K562 (cell line): ENCODE measurements at regions not wholly inside any gene's neighbourhood (a gene's known extent, or its start where the extent isn't known, plus 50 kb on each side); places are given as distances from the start of the nearest gene placed in this dataset.

Experiments
- ATAC-seq: fragments of 200-7000 bp; cut with Tn5 transposase; 3 replicates; pipeline ENCODE4 v1.9.1; 2020; ENCODE audit warnings: moderate library complexity
- BruUV-seq: library from RNA; stranded (reverse); fragments of 400-500 nt; replicated peaks from 2 replicates; lab custom pipeline; 2021; lab: Mats Ljungman, UMichigan
- CTCF ChIA-PET: fragments of 300-600 bp; formaldehyde crosslinking; extraction: SDS; loops from one replicate; lab custom pipeline; 2021; ENCODE audit warnings: low intra/inter-chr PET ratio; lab: Yijun Ruan, JAX
- POLR2A ChIA-PET: fragments of 300-600, 350-650 bp; sonication (Branson Sonifier 250); formaldehyde crosslinking; extraction: SDS; loops from one replicate; lab custom pipeline; 2021; ENCODE audit warnings: antibody characterized with exemption, inconsistent platforms; lab: Yijun Ruan, JAX
- DNase-seq, 4 experiments: peaks; one replicate each; pipeline versions ENCODE4 v3.0.0 to v3.0.0-alpha.2; 2011 to 2018; ENCODE audit warnings: low spot score in 3 of 4, mixed read lengths in 3 of 4; ENCODE audit errors: extremely low read depth in 1 of 4
- FAIRE-seq: peaks from 2 replicates; lab custom pipeline; 2011; peaks lifted over from hg19 to GRCh38; lab: Jason Lieb, UNC
- H2AFZ ChIP-seq: 2 replicates; pipeline ENCODE4 v1.6.0; 2011; ENCODE audit warnings: low read depth, low read length, control low read depth, inconsistent platforms
- H3K27ac ChIP-seq: fragments of 200-600 bp; 3 replicates; pipeline ENCODE4 v1.8.0; 2011; ENCODE audit warnings: low read depth, mild to moderate bottlenecking, control low read depth, inconsistent platforms, low read length, moderate library complexity, mixed read lengths; ENCODE audit errors: extremely low read depth
- H3K27me3 ChIP-seq, 2 experiments: fragments of 300-600 bp in 1 of 2; 2 replicates in 1 of 2; 3 replicates in 1 of 2; pipeline versions ENCODE4 v1.6.0 to v1.8.0; 2011; ENCODE audit warnings: inconsistent platforms in 2 of 2, low read length in 2 of 2, mild to moderate bottlenecking in 1 of 2, mixed read lengths in 1 of 2, moderate library complexity in 1 of 2; ENCODE audit not compliant: control insufficient read depth in 2 of 2, insufficient read depth in 2 of 2
- H3K36me3 ChIP-seq: fragments of 300-600 bp; 3 replicates; pipeline ENCODE4 v1.8.0; 2011; ENCODE audit warnings: mild to moderate bottlenecking, low read length, inconsistent platforms; ENCODE audit not compliant: control insufficient read depth, insufficient read depth
- H3K4me1 ChIP-seq, 2 experiments: fragments of 200-600 bp in 1 of 2; replicated peaks in 1 of 2; 2 replicates in 1 of 2; 3 replicates in 1 of 2; pipeline versions ENCODE4 v1.5.1 to v1.8.0; 2011; ENCODE audit warnings: inconsistent platforms in 2 of 2, low read length in 2 of 2, mild to moderate bottlenecking in 1 of 2, mixed read lengths in 1 of 2, moderate library complexity in 1 of 2; ENCODE audit not compliant: control insufficient read depth in 2 of 2, insufficient read depth in 2 of 2
- H3K4me2 ChIP-seq: 2 replicates; pipeline ENCODE4 v1.6.1; 2011; ENCODE audit warnings: low read length, control low read depth, inconsistent platforms, mixed read lengths; ENCODE audit not compliant: insufficient read depth
- H3K4me3 ChIP-seq: fragments of 200-600 bp; sonication (generic), shearing (Covaris generic); 2 replicates; pipeline ENCODE4 v1.5.1; 2016; ENCODE audit warnings: control low read depth, inconsistent platforms
- H3K79me2 ChIP-seq: fragments of 200-600 bp; 3 replicates; pipeline ENCODE4 v1.8.0; 2011; ENCODE audit warnings: low read length, inconsistent platforms; ENCODE audit not compliant: control insufficient read depth, insufficient read depth
- H3K9ac ChIP-seq, 2 experiments: 2 replicates each; pipeline versions ENCODE4 v1.6.0 to v1.6.1; 2011; ENCODE audit warnings: low read depth in 2 of 2, low read length in 2 of 2, control low read depth in 1 of 2, inconsistent platforms in 1 of 2, mild to moderate bottlenecking in 1 of 2, mixed read lengths in 1 of 2; ENCODE audit not compliant: insufficient read depth in 1 of 2
- H3K9me1 ChIP-seq: one replicate; pipeline ENCODE4 v1.6.0; 2011; ENCODE audit warnings: inconsistent platforms, mild to moderate bottlenecking, low read length, moderate library complexity; ENCODE audit not compliant: control insufficient read depth, insufficient read depth
- H3K9me3 ChIP-seq: replicated peaks from 2 replicates; pipeline ENCODE4 v1.5.1; 2011; ENCODE audit warnings: low read depth, low read length, inconsistent platforms; ENCODE audit not compliant: control insufficient read depth, insufficient read depth
- H4K20me1 ChIP-seq: replicated peaks from 2 replicates; pipeline ENCODE4 v1.6.1; 2011; ENCODE audit warnings: low read length, inconsistent platforms, mixed read lengths; ENCODE audit not compliant: control insufficient read depth, insufficient read depth
- CBX3 ChIP-seq, 2 experiments: IDR thresholded peaks; 1 replicate in 1 of 2; 2 replicates in 1 of 2; pipeline ENCODE4 v1.6.1; 2012; ENCODE audit warnings: inconsistent platforms in 2 of 2, low read length in 2 of 2, borderline replicate concordance in 1 of 2, control low read depth in 1 of 2
- CREB1 ChIP-seq, 2 experiments: sonication (generic) in 1 of 2; formaldehyde crosslinking in 1 of 2; IDR thresholded peaks; 2 replicates each; pipeline versions ENCODE4 v1.6.1 to v1.8.0; 2012 to 2022; ENCODE audit warnings: inconsistent platforms in 1 of 2, mild to moderate bottlenecking in 1 of 2, missing genetic modification reagents in 1 of 2, moderate library complexity in 1 of 2
- FOXA3 ChIP-seq, 2 experiments: fragments of 450-650 bp in 1 of 2; sonication (generic) in 1 of 2; formaldehyde crosslinking; IDR thresholded peaks in 1 of 2; conservative IDR thresholded peaks in 1 of 2; 2 replicates each; pipeline versions ENCODE4 v1.4.0 to v1.8.0; 2020 to 2022; ENCODE audit warnings: mild to moderate bottlenecking in 2 of 2, missing genetic modification reagents in 1 of 2
- ZNF316 ChIP-seq: fragments of 450-650 bp; IDR thresholded peaks from 2 replicates; pipeline ENCODE4 v1.6.1; 2016
- ZNF699 ChIP-seq: fragments of 250-450 bp; sonication (Bioruptor Pico); IDR thresholded peaks from 2 replicates; pipeline ENCODE4 v1.8.0; 2021; ENCODE audit warnings: mild to moderate bottlenecking, moderate library complexity; ENCODE audit not compliant: insufficient replicate concordance
- ZNF830 ChIP-seq: fragments of 250-450 bp; sonication (Bioruptor Pico); IDR thresholded peaks from 2 replicates; pipeline ENCODE4 v1.5.0; 2021; ENCODE audit warnings: mild to moderate bottlenecking
- WGBS: fragments of 100-300 bp; shearing (Covaris generic); methylation state at CpG from one replicate; pipeline ENCODE4 v1.1.6; 2016; ENCODE audit warnings: low coverage, mixed read lengths; ENCODE audit not compliant: insufficient coverage; ENCODE audit errors: missing lambda C conversion rate; 5-methylcytosine and 5-hydroxymethylcytosine counted together
- in situ Hi-C: fragments of 300-500 bp; cut with MboI; formaldehyde crosslinking; loops from 4 replicates; pipeline ENCODE4 v1.15.0; 2018; ENCODE audit warnings: inconsistent platforms, mixed read lengths
- intact Hi-C: fragments of 100-400 bp; cut with micrococcal nuclease; formaldehyde crosslinking; loops from 2 replicates; pipeline ENCODE4 v1.14.2; 2022
- TF ChIP-seq, protein P1 (sequence below): fragments of 250-450 bp; sonication (Bioruptor Pico); IDR thresholded peaks from 2 replicates; pipeline ENCODE4 v1.5.0; 2021; ENCODE audit warnings: mild to moderate bottlenecking, borderline replicate concordance
- TF ChIP-seq, protein P2 (sequence below), 2 experiments: fragments of 150-350 bp in 1 of 2; IDR thresholded peaks; 2 replicates each; pipeline ENCODE4 v1.6.1; 2012 to 2016; ENCODE audit warnings: low read depth in 2 of 2, low read length in 2 of 2, mild to moderate bottlenecking in 1 of 2, moderate library complexity in 1 of 2
- TF ChIP-seq, protein P3 (sequence below): sonication (generic); formaldehyde crosslinking; IDR thresholded peaks from 2 replicates; pipeline ENCODE4 v1.8.0; 2022; ENCODE audit warnings: mild to moderate bottlenecking, missing genetic modification reagents
- TF ChIP-seq, protein P4 (sequence below): sonication (generic); formaldehyde crosslinking; IDR thresholded peaks from 2 replicates; pipeline ENCODE4 v1.9.0; 2022; ENCODE audit warnings: mild to moderate bottlenecking, missing genetic modification reagents

DNA sequence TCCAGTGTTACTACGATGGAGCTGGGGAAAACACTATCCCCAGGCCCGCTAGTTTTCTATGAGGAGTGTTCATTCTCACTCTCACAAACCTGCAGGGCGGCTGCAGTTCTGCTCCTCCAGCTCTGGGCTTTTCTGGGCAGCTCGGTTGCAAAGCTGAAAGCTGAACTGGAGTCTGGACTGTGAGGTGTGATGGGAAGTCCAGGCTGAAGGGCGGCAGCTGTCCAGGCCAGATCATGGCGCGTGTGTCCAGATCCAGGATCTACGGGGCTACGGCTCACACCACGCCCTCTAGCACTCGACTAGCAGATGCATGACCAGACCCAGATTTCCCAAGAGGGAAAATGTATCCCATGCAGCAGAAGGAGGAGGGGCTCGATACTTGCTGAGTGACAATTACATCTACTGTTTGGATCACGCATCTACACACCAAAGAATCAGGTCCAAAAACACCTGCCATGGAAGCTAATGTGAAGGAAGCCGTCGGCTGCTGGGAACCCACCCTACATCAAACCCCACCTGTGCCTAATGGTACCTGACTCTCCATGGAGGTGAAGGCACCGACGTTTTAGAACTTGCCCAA is 555.0 kb downstream of the BRD1 start:
- DNase-seq (no peak), FAIRE-seq (no peak), ATAC-seq (no peak)
- Histone ChIP-seq H3K4me1 (no peaks in the 10 kb centered on the region), H3K27me3 (peaks cover 0 to 12% of the 10 kb centered on the region in 2 experiments; a peak in 1 of 5 replicates), H3K9me1 (no peaks in the 10 kb centered on the region), H3K4me2 (no peak overlapping the region), H2AFZ (no peak overlapping the region), H3K27ac (no peak overlapping the region), H4K20me1 (no peaks in the 10 kb centered on the region), H3K4me3 (no peak overlapping the region), H3K9me3 (no peaks in the 10 kb centered on the region), H3K9ac (no peak overlapping the region), H3K36me3 (no peaks in the 10 kb centered on the region), H3K79me2 (no peaks in the 10 kb centered on the region)
- CTCF ChIA-PET, result no interaction called here
- intact Hi-C loops, result no loop called here
- 2% methylated on average over 17 of the region's 17 CpGs for WGBS
- BruUV-seq, result no TSS peak
- POLR2A ChIA-PET, result no interaction called here
- in situ Hi-C loops, result no loop called here
- TF ChIP-seq, protein P1, sequence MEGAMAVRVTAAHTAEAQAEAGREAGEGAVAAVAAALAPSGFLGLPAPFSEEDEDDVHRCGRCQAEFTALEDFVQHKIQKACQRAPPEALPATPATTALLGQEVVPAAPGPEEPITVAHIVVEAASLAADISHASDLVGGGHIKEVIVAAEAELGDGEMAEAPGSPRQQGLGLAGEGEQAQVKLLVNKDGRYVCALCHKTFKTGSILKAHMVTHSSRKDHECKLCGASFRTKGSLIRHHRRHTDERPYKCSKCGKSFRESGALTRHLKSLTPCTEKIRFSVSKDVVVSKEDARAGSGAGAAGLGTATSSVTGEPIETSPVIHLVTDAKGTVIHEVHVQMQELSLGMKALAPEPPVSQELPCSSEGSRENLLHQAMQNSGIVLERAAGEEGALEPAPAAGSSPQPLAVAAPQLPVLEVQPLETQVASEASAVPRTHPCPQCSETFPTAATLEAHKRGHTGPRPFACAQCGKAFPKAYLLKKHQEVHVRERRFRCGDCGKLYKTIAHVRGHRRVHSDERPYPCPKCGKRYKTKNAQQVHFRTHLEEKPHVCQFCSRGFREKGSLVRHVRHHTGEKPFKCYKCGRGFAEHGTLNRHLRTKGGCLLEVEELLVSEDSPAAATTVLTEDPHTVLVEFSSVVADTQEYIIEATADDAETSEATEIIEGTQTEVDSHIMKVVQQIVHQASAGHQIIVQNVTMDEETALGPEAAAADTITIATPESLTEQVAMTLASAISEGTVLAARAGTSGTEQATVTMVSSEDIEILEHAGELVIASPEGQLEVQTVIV, result no peak
- TF ChIP-seq, protein P2, sequence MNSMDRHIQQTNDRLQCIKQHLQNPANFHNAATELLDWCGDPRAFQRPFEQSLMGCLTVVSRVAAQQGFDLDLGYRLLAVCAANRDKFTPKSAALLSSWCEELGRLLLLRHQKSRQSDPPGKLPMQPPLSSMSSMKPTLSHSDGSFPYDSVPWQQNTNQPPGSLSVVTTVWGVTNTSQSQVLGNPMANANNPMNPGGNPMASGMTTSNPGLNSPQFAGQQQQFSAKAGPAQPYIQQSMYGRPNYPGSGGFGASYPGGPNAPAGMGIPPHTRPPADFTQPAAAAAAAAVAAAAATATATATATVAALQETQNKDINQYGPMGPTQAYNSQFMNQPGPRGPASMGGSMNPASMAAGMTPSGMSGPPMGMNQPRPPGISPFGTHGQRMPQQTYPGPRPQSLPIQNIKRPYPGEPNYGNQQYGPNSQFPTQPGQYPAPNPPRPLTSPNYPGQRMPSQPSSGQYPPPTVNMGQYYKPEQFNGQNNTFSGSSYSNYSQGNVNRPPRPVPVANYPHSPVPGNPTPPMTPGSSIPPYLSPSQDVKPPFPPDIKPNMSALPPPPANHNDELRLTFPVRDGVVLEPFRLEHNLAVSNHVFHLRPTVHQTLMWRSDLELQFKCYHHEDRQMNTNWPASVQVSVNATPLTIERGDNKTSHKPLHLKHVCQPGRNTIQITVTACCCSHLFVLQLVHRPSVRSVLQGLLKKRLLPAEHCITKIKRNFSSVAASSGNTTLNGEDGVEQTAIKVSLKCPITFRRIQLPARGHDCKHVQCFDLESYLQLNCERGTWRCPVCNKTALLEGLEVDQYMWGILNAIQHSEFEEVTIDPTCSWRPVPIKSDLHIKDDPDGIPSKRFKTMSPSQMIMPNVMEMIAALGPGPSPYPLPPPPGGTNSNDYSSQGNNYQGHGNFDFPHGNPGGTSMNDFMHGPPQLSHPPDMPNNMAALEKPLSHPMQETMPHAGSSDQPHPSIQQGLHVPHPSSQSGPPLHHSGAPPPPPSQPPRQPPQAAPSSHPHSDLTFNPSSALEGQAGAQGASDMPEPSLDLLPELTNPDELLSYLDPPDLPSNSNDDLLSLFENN (IDR thresholded peaks at IDR 0.05; ENCODE audit: low read depth in 2 of 2, low read length in 2 of 2), result no peak
- TF ChIP-seq FOXA3 (CRISPR knock-in tag; conservative IDR thresholded peaks at IDR 0.05 in 1 of 2, IDR thresholded peaks at IDR 0.05 in 1 of 2) (no peak), CREB1 (IDR thresholded peaks at IDR 0.05) (no peak), CREB1 (CRISPR knock-in tag; IDR thresholded peaks at IDR 0.05) (no peak), ZNF830 (no peak), ZNF699 (no peak), CBX3 (IDR thresholded peaks at IDR 0.05; ENCODE audit: borderline replicate concordance in 1 of 2, low read length in 2 of 2) (no peak), ZNF316 (no peak)
- TF ChIP-seq, protein P3, sequence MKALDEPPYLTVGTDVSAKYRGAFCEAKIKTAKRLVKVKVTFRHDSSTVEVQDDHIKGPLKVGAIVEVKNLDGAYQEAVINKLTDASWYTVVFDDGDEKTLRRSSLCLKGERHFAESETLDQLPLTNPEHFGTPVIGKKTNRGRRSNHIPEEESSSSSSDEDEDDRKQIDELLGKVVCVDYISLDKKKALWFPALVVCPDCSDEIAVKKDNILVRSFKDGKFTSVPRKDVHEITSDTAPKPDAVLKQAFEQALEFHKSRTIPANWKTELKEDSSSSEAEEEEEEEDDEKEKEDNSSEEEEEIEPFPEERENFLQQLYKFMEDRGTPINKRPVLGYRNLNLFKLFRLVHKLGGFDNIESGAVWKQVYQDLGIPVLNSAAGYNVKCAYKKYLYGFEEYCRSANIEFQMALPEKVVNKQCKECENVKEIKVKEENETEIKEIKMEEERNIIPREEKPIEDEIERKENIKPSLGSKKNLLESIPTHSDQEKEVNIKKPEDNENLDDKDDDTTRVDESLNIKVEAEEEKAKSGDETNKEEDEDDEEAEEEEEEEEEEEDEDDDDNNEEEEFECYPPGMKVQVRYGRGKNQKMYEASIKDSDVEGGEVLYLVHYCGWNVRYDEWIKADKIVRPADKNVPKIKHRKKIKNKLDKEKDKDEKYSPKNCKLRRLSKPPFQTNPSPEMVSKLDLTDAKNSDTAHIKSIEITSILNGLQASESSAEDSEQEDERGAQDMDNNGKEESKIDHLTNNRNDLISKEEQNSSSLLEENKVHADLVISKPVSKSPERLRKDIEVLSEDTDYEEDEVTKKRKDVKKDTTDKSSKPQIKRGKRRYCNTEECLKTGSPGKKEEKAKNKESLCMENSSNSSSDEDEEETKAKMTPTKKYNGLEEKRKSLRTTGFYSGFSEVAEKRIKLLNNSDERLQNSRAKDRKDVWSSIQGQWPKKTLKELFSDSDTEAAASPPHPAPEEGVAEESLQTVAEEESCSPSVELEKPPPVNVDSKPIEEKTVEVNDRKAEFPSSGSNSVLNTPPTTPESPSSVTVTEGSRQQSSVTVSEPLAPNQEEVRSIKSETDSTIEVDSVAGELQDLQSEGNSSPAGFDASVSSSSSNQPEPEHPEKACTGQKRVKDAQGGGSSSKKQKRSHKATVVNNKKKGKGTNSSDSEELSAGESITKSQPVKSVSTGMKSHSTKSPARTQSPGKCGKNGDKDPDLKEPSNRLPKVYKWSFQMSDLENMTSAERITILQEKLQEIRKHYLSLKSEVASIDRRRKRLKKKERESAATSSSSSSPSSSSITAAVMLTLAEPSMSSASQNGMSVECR (CRISPR knock-in tag), result no peak
- TF ChIP-seq, protein P4, sequence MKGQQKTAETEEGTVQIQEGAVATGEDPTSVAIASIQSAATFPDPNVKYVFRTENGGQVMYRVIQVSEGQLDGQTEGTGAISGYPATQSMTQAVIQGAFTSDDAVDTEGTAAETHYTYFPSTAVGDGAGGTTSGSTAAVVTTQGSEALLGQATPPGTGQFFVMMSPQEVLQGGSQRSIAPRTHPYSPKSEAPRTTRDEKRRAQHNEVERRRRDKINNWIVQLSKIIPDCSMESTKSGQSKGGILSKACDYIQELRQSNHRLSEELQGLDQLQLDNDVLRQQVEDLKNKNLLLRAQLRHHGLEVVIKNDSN, result no peak
